ENCODE measurements at regions not wholly inside any gene's neighbourhood (a gene's known extent, or its start where the extent isn't known, plus 50 kb on each side); places are given as distances from the start of the nearest gene placed in this dataset.

DNA sequence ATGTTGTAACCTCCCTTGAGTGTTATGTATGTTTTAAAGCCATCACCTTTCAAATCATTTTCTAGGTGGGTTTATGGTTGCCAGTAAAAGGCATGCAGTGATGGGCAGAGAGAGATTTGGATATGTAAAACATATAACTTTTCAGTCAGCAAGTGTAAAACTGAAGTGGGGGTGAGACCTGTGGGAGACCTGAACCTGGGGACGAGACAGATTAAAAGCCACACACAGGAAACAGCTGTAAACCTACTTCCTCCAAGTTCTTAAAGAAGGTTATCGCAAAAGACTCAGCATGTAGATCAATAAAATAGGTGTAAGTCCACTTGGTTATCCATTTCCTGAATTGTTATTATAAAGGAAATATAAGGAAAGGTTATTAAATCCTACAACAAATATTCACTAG is 76.6 kb downstream of the YIPF5 start:
- H3K4me1 ChIP-seq (ENCODE audit: insufficient read depth, low read length): peaks cover 9% of the 10 kb centered on the region; the same call in 1 of the 2 replicates
- WGBS: no CpG with 5 or more reads among the region's 2 CpGs

GRCh38 chr5:144100702-144101101 is 69.8 kb downstream of the YIPF5 start:
- H3K4me1 ChIP-seq (ENCODE audit: insufficient read depth, low read length): peaks cover 3% of the 10 kb centered on the region; the same call in 1 of the 2 replicates
- no peaks in the 10 kb centered on the region for H3K9me3 ChIP-seq (ENCODE audit: insufficient read depth, low read depth, low read length)
- no peaks in the 10 kb centered on the region; the same call in 1 of the 2 replicates for H3K27me3 ChIP-seq (ENCODE audit: insufficient read depth, low read length)
- 88% methylated on average over 1 of the region's 1 CpG for WGBS
- no peak overlapping the region for H3K9ac ChIP-seq (ENCODE audit: low read depth, low read length)
- H3K4me3 ChIP-seq (ENCODE audit: low read length): no peak overlapping the region
- no peak overlapping the region for H3K27ac ChIP-seq (ENCODE audit: low read depth, low read length)
- H3K36me3 ChIP-seq (ENCODE audit: insufficient read depth, low read length): no peaks in the 10 kb centered on the region

More for the DNA sequence above, 76.6 kb downstream of the YIPF5 start:
- Histone ChIP-seq H3K9ac (ENCODE audit: low read depth, low read length) (no peak overlapping the region), H3K36me3 (ENCODE audit: insufficient read depth, low read length) (no peaks in the 10 kb centered on the region), H3K27me3 (ENCODE audit: insufficient read depth, low read length) (peaks cover 51% of the 10 kb centered on the region), H3K27ac (ENCODE audit: low read depth, low read length) (no peak overlapping the region), H3K9me3 (ENCODE audit: insufficient read depth, low read depth, low read length) (no peaks in the 10 kb centered on the region), H3K4me3 (ENCODE audit: low read length) (no peak overlapping the region)

GRCh38 chr5:144101616-144102015 is 68.8 kb downstream of the YIPF5 start:
- H3K9ac ChIP-seq (ENCODE audit: low read depth, low read length): no peak overlapping the region
- no peak overlapping the region for H3K27ac ChIP-seq (ENCODE audit: low read depth, low read length)
- no CpG with 5 or more reads among the region's 1 CpG for WGBS
- no peaks in the 10 kb centered on the region for H3K27me3 ChIP-seq (ENCODE audit: insufficient read depth, low read length)
- no peaks in the 10 kb centered on the region for H3K9me3 ChIP-seq (ENCODE audit: insufficient read depth, low read depth, low read length)
- no peak overlapping the region for H3K4me3 ChIP-seq (ENCODE audit: low read length)
- peaks cover 3% of the 10 kb centered on the region; the same call in 1 of the 2 replicates for H3K4me1 ChIP-seq (ENCODE audit: insufficient read depth, low read length)
- no peaks in the 10 kb centered on the region for H3K36me3 ChIP-seq (ENCODE audit: insufficient read depth, low read length)

- Histone ChIP-seq H3K27ac (ENCODE audit: low read depth, low read length) (no peak overlapping the region), H3K9ac (ENCODE audit: low read depth, low read length) (no peak overlapping the region), H3K27me3 (ENCODE audit: insufficient read depth, low read length) (no peaks in the 10 kb centered on the region), H3K9me3 (ENCODE audit: insufficient read depth, low read depth, low read length) (no peaks in the 10 kb centered on the region), H3K36me3 (ENCODE audit: insufficient read depth, low read length) (no peaks in the 10 kb centered on the region), H3K4me3 (ENCODE audit: low read length) (no peak overlapping the region), H3K4me1 (ENCODE audit: insufficient read depth, low read length) (peaks cover 3% of the 10 kb centered on the region; the same call in 1 of the 2 replicates)
- 95% methylated on average over 2 of the region's 2 CpGs for WGBS
These were observed 68.1 kb downstream of the YIPF5 start for GRCh38 chr5:144102361-144102760.

- H3K4me1 ChIP-seq (ENCODE audit: insufficient read depth, low read length): peaks cover 3% of the 10 kb centered on the region; the same call in 1 of the 2 replicates
- H3K27me3 ChIP-seq (ENCODE audit: insufficient read depth, low read length): no peaks in the 10 kb centered on the region
- no peaks in the 10 kb centered on the region for H3K36me3 ChIP-seq (ENCODE audit: insufficient read depth, low read length)
- H3K4me3 ChIP-seq (ENCODE audit: low read length): no peak overlapping the region
- no peak overlapping the region for H3K27ac ChIP-seq (ENCODE audit: low read depth, low read length)
- WGBS: 97% methylated on average over 2 of the region's 2 CpGs
- no peak overlapping the region for H3K9ac ChIP-seq (ENCODE audit: low read depth, low read length)
- H3K9me3 ChIP-seq (ENCODE audit: insufficient read depth, low read depth, low read length): no peaks in the 10 kb centered on the region
These were observed 67.5 kb downstream of the YIPF5 start for GRCh38 chr5:144102979-144103378.

- Histone ChIP-seq H3K36me3 (ENCODE audit: insufficient read depth, low read length) (no peaks in the 10 kb centered on the region), H3K27me3 (ENCODE audit: insufficient read depth, low read length) (no peaks in the 10 kb centered on the region)
These were observed 66.6 kb downstream of the YIPF5 start for GRCh38 chr5:144103611-144104485.

DNA sequence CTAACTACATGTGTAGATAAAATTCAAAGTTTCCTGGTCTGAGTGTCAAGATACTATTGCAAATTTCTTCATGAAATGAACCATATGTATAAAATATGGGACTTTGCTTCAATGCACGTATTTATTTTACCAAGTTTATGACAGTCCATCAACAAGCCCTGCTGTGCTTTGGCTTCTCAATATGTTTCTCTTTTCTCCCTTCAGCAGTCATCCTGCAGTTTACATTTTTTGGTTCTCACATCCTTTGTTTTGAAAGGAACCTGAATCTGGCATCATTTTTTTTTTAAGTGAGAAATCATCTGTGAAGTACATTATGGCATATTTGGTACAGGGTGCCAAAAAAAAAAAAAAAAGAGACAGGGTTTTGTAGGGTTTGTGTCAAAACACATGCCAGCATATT is 65.1 kb downstream of the YIPF5 start:
- no peak overlapping the region for H3K4me3 ChIP-seq (ENCODE audit: low read length)
- no peaks in the 10 kb centered on the region for H3K36me3 ChIP-seq (ENCODE audit: insufficient read depth, low read length)
- H3K9ac ChIP-seq (ENCODE audit: low read depth, low read length): no peak overlapping the region
- WGBS: 88% methylated on average over 1 of the region's 1 CpG
- H3K27me3 ChIP-seq (ENCODE audit: insufficient read depth, low read length): no peaks in the 10 kb centered on the region
- no peak overlapping the region for H3K27ac ChIP-seq (ENCODE audit: low read depth, low read length)
- peaks cover 3% of the 10 kb centered on the region; the same call in 1 of the 2 replicates for H3K4me1 ChIP-seq (ENCODE audit: insufficient read depth, low read length)
- no peaks in the 10 kb centered on the region for H3K9me3 ChIP-seq (ENCODE audit: insufficient read depth, low read depth, low read length)

More at GRCh38 chr5:144103611-144104485, 66.6 kb downstream of the YIPF5 start:
- H3K4me3 ChIP-seq (ENCODE audit: low read length): no peak overlapping the region
- 87% methylated on average over 6 of the region's 6 CpGs for WGBS
- H3K9me3 ChIP-seq (ENCODE audit: insufficient read depth, low read depth, low read length): no peaks in the 10 kb centered on the region
- no peak overlapping the region for H3K27ac ChIP-seq (ENCODE audit: low read depth, low read length)
- no peak overlapping the region for H3K9ac ChIP-seq (ENCODE audit: low read depth, low read length)
- peaks cover 3% of the 10 kb centered on the region; the same call in 1 of the 2 replicates for H3K4me1 ChIP-seq (ENCODE audit: insufficient read depth, low read length)

DNA sequence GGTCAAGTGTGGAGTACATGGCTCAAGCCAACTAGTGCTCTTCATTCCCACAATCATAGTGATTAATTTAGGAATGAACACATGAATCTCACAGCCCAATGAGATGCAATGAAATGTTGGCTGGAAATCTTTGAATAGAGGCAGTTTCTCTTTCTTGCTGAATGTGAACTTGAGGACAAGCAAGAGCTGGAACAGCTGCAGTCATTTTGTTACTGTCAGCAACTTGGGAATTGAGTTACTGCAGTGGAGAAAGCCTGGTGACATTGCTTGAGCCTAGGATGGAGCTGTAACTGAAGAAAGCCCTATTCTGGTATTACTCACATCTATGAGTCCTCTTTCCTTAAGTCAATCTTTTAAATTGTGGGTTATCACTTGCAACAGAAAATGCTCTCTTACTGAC is 62.3 kb downstream of the YIPF5 start:
- Histone ChIP-seq H3K9ac (ENCODE audit: low read depth, low read length) (no peak overlapping the region), H3K4me3 (ENCODE audit: low read length) (no peak overlapping the region), H3K36me3 (ENCODE audit: insufficient read depth, low read length) (no peaks in the 10 kb centered on the region), H3K27ac (ENCODE audit: low read depth, low read length) (no peak overlapping the region), H3K27me3 (ENCODE audit: insufficient read depth, low read length) (no peaks in the 10 kb centered on the region), H3K9me3 (ENCODE audit: insufficient read depth, low read depth, low read length) (no peaks in the 10 kb centered on the region), H3K4me1 (ENCODE audit: insufficient read depth, low read length) (peaks cover 3% of the 10 kb centered on the region; the same call in 1 of the 2 replicates)

All from HUES64 (cell line).